GM18519 (cell line): ENCODE measurements at regions not wholly inside any gene's neighbourhood (a gene's known extent, or its start where the extent isn't known, plus 50 kb on each side); places are given as distances from the start of the nearest gene placed in this dataset.

Source experiments
- ATAC-seq: cut with Tn5 transposase; IDR thresholded peaks from one replicate; pipeline ENCODE4 v1.9.1; 2021; ENCODE audit warnings: mild to moderate bottlenecking, moderate library complexity; ENCODE audit not compliant: unreplicated experiment, low FRiP score

DNA sequence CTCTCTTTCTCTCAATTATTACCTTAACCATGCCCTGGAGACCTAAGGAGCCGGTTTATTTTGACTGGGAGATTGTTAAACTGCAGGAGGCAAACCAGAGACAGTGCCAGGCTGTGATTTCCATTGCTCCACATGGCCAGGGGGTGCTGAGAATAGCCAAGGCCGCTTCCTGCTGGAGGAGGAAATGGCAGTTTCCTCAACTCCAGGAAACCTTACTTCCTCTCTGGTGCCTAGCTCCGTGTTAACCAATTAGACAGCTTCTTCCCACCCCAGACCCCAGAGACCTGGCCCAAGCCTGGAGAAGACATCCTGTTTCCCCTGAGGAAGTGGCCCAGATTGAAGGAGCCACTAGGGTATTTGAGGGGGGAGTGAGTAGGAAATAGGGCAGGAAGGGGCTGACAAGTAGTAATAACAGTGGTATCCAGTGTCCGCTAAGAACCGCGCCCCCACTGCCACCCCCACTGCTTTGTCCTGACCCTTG, 161.2 kb downstream of the PLPP3 start:
- ATAC-seq, result no peak

DNA sequence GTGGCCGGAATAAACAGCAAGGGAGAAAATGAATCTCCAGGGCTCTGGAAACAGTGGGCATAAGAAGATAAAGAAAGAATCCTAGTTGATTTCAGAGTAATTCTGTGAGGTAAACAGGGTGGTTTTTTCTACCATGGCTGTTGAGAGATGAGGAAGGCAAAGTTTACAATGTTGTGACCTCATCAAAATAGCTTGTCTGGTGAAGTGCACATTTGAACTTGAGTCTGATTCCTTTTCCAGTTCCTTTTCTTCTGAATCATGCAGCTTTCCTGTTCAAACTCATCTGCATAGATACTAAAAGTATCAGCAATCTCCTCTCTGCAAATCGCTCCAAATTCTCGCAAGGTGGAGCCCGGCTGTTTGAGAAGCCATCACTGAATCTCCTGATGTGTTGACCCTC, 161.7 kb downstream of the PLPP3 start:
- no peak for ATAC-seq

DNA sequence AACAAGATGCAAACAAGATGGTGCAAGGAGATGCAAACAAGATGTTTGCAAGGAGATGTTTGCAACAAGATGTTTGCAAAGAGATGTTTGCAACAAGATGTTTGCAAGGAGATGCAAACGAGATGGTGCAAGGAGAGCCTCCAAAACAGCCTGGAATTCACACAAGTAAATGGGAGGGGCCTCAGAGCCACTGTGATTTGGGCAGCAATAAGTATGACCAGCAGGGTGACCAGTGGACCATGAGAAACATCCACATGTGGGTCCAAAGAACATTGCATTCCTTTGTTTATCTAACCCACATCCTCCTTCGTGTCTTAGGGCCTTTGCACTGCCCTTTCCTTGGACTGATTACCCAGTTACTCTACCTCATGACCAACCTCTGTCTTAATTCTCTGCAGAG, 162.9 kb downstream of the PLPP3 start:
- ATAC-seq, result no peak

DNA sequence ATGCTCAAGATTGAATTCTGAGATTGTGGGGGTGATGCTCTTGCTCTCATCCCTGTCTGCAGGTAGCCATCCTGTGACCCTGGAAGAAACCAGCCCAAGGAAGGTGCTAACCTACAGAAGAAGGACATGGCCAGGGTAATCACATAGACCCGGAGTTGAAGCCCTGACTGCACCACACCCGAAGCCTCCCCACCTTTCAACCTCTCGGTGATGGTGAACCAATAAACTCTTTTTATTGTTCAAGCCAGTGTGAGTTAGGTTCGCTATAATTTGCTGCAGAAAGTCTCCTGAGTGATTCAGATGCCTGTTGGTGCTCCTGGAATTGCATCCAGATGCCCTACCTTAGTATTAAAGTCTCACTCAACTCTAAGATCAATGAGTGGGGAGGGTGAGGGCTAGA, 163.6 kb downstream of the PLPP3 start:
- ATAC-seq, result no peak

DNA sequence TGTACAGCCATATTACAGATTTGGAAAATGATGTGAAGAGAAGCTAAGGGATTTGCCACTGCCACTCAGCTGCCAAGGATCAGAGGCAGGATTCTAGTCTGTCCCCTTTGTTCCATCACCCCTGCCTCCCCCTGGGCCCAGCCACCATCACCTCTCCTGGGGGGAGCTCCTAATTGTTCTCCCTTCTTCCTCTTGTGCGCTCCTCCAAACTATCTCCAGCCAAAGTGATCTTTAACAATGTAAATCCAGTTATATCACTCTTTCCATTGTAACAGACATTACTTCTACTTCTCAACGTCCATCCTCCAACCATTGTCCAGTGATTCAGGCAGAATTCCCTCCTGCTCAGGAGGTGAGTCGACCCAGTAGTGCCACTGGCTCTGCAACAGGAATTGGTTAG, 164.1 kb downstream of the PLPP3 start:
- ATAC-seq, result no peak

DNA sequence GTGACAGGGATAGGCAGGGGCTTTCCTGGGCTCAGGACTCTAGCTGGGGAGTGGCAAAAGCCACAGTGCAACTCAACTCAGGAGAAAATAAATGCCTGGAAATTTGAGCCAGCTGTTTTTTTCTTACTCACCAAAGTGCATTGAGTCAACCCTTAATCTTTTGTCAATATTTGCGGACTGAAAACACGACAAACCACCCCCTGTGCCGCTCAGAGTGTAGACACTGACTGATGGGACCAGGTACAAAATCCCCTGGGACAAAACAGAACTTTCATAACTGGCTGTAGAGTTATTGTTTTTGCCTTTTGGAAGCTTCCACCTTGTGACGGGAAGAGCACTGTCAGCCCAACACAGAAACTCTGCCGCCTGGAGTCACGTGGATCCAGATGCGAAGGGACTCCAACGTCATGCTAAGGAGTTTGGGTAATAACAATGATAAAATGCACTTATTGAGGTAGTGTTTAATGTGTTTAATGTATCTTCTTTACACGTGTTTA, 164.6 kb downstream of the PLPP3 start:
- no peak for ATAC-seq

DNA sequence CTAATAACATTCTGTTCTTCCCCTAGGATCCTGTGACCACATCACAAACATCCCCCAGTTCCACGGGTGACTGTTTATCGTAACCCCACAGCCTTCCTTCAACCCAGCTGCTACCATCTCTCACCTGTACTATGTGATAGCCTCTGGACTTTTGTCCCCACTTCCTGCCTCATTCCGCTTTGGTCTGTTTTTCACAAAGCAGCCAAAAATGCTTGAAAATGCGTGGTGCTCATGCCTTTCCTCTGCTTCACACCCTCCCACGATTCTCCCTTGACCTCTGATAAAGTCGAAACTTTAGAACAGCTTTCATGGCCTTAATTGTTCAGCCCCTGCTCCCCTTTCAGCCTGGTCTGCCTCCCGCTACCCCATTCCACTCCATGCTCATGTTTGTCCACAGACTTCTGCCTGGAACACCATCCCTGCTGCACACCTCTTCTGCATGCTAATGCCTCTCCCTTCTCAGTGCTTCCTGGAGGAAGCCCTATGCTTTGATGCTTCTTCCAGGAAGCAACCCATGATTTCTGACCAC, 165.6 kb downstream of the PLPP3 start:
- no peak for ATAC-seq

DNA sequence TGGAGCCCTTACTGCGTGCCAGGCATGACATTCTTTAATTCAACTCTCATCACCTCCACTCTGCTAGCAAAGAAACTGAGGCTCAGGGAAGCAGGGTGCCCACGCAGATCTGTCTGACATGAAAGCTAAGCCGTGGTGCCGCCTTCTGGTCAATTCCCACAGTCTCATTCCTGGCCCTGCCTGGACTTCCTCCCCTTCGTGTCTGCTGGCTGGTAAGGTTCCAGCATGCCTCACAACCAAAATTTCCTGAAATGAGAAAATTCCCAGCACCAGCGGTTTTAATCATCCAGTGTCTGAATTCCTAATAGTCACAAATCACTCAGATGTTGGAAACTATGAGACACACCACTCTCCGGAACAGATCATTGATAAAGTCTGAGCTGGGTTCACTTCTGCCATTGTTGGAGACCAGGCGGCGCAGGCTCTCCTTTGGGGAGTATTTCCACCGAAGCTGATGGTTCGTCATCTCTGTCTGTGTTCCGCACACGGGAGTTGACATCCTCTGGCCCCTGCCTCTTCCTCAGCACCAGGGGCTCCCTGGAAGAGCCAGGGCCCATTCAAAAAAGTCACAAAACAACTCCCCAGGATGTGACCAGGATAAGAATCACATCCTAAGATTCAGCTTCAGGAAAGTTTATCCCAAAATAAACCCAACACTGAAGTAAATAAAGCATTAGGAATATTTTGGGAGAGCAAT, 167.7 kb downstream of the PLPP3 start:
- ATAC-seq, result no peak

DNA sequence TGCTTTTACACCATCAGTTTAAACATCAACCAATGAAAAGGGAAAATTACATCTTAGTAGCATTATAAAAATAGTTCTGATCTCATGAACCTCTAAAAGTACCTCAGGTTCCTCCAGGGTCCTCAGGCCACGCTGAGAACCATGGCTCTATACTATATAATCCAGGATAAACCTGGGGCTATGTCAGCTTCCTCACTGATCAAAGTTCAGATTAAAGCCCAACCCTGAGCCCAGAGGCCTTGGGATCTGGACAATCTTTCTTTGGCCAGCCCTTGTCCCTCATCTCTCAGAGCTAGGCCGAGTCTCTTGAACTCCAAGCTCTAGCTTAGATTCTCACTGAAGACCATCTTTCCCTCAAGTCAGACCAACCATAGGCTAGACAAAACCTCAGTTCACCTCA, 168.3 kb downstream of the PLPP3 start:
- no peak for ATAC-seq

DNA sequence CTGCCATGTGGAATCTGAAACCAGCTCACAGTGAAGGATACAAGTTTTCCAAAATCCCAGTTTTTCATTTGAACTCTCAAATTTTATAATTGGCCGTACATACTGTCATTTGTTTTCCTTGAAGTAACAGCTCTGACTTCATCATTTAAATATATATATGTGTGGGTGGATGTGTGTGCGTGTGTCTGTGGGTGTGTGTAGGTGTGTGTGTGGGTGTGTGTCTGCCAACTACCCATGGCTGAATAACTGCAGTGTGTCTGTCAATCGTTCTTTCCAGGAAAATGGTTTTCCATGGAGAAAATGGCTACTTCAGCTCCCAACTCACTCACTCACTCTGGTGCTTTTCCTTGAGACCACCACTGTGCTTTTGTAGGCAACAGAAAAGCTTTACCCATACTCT, 169.0 kb downstream of the PLPP3 start:
- no peak for ATAC-seq

DNA sequence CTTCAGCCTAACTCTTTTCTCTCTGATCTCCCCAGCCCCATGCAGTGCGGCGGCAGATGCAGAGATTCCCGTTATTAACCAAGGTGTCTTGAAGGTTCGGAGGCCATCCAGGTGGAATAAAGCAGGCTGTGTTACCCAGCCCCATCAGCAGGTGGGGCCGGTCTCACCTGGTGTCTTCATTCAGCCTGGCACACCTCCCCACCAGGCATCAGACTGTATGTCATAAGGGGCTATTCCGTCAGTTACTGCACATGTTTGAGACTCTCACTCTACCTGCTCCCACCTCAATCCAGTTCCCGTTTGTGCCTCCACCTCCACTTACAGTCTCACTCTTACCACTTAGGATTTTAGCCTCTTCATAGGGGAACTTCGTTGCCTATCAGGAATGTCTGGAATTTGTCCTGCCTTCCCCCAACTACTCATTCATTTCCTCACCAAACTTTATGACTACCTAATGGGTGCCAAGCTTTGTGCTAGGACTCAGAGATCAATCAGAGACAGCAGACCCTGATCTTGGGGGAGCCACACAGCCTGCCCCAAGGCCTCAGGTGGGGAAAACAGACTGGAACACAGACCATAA, 170.2 kb downstream of the PLPP3 start:
- ATAC-seq, result no peak

DNA sequence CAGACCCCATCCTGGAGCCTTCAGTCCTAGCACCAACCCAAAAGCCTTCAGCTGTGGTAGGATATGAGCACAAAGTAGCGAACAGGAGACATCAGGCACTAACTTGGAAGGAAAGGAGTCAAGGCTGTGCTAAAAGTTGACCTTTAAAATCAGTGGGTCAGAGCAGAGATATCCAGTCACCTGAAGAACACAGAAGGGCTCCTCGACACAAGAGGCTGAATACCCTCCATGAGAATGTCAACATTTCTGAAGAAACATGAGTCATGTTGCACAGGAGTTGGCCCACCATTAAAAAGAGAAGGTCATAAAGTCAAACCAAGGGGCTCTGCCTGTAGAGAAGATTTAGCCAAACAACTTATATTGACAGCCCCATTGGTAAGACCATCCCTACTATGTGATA, 172.5 kb downstream of the PLPP3 start:
- no peak for ATAC-seq

DNA sequence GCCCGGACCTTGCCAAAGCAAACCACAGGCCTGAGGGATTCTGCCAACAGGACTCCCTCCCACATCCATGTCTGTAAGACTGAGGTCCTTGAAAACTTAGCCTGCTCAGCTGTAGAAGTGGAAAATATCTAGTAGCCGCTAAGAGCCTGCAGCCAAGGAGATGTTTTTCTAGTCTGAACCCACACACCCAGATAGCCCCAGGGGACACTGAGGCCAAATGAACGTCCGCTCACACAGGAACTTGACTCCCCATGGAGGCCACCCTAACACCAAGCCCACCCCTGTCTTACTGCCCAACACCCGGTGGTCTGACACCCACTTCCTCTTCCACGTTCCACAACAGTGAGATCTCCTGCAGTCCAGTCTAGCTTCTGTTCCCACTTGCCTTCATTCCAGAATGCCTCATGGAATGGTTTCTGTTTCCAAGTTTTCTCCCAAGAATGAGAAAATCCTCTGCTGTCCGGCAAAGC, 174.8 kb downstream of the PLPP3 start:
- no peak for ATAC-seq

DNA sequence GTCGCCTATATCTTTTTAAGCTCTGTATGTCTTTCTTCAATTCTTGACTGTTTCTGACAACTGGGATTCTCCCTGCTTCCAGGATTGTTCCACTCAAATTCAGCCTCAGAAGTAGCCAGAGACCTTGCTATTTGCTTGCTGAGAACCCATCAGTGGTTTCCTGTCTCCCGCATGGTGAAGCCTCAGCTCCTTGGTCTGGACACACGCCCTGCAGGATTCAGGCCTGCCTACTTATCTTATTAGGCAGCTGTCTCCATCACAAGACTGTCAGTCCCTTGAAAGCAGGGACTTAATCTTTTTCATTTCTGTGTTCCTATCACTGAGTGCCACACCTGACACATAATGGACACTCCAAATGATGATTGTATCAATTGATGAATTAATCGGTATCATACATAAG, 175.3 kb downstream of the PLPP3 start:
- no peak for ATAC-seq

DNA sequence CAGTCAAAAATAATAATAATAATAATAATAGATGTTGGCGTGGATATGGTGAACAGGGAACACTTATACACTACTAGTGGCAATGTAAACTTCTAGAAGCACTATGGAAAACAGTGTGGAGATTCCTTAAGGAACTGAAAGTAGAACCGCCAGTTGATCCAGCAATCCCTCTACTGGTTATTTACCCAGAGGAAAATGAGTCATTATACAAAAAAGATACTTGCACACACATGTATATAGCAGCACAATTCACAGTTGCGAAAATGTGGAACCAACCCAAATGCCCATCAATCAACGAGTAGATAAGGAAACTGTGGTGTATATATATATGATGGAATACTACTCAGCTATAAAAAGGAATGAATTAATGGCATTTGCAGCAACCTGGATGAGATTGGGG, 176.0 kb downstream of the PLPP3 start:
- no peak for ATAC-seq

DNA sequence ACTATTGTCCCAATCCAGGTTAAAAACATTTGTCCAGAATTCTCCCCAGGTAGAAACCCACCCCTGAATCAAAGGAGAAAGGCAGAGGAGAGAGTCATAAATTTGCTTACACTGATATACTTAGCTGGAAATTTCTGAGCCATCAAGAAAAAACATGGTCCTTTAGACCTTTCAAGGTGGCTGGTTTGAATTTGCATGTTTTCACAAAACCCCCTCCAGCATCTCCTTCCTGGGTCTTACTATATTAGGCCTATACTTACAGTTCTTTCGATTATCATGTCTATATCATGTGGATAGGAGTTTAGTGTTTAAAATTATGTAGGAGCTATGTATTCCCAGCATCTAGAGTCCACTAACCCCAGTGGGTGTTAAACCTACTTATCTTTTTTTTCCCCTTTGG, 178.2 kb downstream of the PLPP3 start:
- no peak for ATAC-seq

DNA sequence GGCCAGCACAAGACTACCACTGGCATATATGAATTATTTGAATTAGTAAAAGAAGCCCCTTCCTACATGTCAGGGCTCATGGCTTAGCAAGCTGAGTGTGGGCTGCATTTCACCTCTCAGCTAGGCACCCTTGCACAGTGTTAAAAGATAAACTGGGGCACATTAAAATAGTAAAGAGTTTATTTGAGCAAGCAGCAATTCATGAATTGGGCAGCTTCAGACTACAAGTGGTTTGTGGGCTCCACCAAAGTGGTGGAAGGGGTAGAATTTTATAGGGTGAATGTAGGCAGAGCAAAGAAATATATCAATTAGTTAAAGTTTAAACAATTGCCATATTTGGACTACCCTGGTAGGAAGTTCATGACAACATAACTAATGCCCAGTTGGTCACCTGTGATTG, 178.8 kb downstream of the PLPP3 start:
- no peak for ATAC-seq

DNA sequence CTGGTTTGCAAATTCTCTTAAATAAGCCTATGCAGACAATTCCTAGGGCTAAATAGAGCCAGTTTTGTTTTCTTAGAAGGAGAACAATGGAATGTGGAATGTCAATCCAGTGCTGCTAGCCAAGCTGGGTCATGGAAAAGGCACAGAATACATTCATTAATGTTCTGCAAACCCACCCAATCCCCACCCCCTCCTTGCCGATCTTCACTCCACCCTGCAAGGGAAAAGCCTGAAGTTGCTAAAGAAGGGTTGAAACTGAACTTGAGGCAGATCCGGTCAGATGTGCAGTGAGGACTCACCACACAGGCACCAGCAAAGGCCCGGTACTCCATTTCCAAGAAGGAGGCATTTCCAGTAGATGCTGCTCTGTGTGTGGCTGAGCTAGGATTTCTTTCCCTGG, 179.6 kb downstream of the PLPP3 start:
- no peak for ATAC-seq

DNA sequence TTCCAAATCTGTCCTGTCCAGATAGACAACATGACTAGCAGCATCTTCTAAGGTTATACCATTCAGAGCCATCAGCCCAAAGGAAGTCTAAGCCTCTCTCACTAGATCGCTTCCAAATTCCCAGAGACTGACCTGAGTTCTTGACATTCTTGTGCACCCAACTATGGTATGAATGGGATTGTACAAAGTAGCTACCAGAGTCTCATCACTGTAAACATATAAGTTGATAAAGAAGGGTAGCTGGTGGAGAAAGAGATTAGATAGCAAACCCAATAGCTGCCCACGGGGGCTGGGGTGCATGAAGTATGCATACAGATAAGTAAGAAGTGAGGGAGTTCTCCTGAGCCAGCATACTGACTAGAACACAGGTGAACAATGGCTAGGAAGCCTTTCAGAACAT, 180.0 kb downstream of the PLPP3 start:
- no peak for ATAC-seq

DNA sequence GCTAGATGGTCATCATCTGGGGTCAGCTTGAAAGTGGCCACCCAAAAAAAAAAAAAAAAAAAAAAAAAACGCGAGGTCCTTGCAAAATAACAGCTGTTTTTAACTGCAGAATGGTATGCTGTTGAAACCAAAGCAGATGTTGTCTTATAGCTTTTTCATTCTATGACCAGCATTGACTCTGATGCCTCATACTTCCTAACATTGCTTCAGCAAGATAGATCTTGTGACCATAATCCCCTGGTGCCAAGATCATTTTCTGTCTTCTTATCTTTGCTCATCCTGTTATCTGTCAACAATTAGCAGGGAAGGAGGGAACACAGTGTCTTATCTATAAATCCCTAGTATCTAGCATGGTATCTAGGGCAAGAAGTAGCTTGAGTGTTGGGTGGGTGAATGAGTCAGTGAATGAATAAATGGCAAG, 181.5 kb downstream of the PLPP3 start:
- ATAC-seq, result no peak

DNA sequence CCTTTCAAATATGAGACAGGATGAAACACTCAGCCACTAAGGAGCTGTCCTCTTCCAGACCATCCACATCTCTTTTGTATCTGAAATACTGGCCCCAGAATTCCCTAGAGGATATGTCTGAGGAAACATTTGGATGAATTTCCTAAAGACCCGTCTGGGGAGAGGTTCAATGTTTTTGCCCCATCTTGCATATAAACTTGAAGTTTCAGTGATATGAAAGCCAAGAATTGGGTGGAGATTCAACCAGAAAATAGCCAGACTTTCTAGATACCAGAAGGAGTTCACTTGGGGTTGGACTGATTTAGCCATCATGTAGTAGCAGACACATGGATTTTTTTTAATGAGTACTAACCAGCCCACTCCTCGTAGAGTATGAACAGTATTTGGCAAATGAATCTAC, 182.0 kb downstream of the PLPP3 start:
- no peak for ATAC-seq

DNA sequence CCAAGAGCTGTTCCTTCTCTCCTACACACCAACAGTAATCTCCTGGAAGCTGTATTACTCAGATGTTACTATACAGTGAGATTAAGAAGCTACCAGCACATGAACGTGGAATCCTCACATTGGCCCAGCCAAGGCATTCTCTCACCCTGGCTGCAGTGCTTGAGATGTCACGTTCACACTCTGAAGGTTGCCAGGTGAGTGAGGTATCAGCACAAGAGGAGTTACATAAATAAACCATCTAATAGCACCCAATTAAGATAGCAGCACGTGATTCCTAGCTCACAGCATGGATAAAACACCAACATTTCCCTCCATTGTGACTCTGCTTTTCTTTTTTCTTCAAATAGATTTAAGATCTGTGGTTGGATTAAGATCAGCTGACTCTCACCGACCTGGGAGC, 182.8 kb downstream of the PLPP3 start:
- ATAC-seq, result no peak
